IPS DF 4.7 (cell line): ENCODE measurements at regions not wholly inside any gene's neighbourhood (a gene's known extent, or its start where the extent isn't known, plus 50 kb on each side); places are given as distances from the start of the nearest gene placed in this dataset.
A peak's percentile ranks its signal among the peaks of the same experiment; 100 is the strongest.

Source experiments
- DNase-seq: peaks from one replicate; pipeline ENCODE4 v3.0.0-alpha.2; 2013; ENCODE audit warnings: low spot score; ENCODE audit errors: extremely low read depth

DNA sequence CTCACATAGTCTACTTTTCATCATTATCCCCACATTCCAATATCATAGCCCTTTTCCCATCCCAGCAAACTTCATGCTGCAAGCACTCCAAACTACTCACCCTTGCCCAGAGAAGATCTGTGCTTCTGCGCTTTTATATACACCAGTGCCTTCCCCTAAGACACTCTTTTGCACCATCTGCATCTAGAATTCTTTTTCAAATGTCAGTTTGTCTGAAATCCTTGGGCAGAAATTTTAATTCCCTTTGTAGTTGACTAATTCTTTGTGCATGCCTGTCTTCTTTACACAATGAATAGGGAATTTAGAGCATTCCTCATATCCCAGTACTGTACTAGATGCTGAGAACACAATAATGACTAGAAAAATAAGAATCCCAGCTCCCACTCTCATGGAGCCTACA lies 298.9 kb downstream of the KCNN2 start:
- DNase-seq = no peak

DNA sequence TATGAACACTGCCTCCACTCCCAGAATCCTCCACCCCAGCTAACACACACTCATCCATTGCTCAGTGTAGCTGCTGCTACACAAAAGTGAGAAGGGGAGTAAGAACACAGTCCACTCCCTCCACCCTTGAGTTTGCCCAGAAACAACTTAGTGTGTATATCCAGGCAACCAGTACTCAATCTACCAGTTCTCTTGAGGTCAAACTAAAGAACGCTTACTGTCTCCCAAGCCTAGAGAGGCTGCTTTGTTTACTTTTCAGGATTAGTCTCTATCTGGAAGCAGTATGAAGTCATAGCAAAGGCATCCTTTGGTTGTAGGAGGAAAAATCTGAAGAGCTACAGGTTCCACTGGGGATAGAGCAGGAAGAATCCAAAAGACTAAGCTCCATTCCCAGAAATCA lies 296.3 kb downstream of the KCNN2 start:
- DNase-seq = no peak

DNA sequence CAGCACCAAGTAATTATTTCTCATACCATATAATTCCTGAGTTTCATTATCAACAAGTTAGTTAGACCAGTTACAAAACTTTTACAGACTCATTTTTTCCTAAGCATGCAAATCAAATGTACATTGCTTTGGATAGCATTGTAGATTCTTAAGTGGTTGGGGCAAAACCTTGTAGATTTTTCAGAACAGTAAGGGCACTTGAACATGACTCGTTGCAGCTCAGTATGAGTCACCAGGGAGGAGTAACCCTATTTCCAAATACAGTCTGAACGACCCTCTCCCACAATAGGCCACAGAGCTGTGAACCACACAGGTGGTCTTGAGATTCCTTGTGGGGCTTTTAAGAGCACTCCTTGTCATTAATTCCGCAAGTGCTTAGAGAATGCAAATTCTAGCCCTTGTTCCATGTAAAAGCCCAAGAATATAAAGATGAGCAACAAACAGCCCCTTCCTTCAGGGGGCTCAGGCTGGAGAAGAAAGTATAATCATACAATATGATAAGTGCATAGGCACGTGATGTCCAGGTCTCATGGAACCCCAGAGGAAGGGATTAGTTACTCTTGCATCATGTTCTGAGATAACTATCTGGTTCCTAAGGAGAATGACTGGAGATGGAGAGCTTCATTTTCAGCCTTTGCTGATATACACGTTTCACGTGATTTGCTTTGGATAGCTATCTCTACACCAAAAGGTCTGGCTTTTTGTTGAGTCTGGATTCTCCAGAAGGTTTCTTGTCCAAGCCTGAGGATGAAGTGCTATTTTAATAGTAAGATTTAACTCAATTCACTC lies 295.7 kb downstream of the KCNN2 start:
- DNase-seq = no peak

DNA sequence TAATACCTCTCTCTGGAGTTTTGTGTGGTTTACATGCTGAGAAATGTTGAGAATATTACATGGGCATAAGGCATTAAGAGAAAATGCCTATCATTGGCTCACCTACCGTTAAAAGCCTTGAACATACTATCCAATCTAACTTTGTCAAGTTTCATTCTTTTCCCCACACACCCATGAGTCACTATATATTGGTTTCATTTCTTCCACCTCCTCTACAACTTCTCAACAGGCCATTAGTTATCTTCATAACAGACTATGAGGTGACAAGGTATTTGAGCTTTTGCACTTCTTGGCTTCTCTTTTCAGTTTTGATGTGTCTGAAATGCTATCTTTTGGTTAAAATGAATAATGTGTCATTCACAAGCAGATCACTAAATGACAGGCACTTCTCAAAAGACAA lies 288.0 kb downstream of the KCNN2 start:
- no peak for DNase-seq

DNA sequence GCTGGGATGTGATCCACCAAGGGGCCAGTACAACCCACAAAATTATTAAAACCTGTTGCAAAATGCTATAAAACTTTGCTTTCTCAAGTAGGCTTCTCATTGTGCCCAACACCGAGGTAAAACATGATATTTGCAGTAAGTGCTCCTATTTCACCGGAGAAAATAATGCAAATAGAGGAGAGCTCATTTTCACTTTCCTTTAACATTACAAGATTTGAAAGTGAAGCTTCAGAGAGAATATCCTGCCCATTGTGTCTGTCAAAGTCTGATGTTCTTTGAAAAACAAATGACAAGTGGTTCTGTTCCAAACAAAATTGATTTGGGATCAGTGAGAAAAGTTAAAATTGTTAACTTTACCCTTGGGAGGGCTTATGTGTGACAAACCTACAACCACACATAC lies 287.1 kb downstream of the KCNN2 start:
- no peak for DNase-seq

DNA sequence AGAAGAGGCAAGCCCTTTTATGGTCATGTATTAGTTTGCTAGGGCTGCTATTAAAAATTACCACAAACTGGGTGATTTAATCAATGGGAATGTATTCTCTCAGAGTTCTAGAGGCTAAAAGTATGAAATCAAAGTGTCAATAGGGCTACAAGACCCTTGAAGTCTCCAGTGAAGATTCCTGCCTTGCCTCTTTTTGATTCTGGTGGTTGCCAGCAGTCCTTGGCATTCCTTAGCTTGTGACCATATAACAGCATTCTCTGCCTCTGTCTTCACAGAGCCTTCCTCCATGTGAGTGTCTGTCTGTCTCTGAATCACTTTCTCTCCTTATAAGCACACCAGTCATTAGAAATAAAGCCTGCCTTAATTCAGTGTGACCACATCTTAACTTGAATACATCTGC lies 282.7 kb downstream of the KCNN2 start:
- no peak for DNase-seq

DNA sequence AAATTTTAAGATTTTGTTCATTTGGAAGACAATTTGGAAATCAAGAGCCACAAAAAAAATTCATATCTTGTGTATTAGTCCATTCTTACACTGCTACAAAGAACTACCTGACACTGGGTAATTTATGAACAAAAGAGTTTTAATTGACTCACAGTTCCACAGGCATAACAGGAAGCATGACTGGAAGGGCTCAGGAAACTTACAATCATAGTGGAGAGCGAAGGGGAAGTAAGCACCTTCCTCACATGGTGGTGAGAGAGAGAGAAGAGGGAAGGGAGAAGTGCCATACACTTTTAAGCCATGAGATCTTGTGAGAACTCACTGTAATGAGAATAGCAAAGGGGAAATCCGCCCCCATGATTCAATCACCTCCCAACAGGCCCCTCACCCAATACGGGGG lies 274.4 kb downstream of the KCNN2 start:
- no peak for DNase-seq

DNA sequence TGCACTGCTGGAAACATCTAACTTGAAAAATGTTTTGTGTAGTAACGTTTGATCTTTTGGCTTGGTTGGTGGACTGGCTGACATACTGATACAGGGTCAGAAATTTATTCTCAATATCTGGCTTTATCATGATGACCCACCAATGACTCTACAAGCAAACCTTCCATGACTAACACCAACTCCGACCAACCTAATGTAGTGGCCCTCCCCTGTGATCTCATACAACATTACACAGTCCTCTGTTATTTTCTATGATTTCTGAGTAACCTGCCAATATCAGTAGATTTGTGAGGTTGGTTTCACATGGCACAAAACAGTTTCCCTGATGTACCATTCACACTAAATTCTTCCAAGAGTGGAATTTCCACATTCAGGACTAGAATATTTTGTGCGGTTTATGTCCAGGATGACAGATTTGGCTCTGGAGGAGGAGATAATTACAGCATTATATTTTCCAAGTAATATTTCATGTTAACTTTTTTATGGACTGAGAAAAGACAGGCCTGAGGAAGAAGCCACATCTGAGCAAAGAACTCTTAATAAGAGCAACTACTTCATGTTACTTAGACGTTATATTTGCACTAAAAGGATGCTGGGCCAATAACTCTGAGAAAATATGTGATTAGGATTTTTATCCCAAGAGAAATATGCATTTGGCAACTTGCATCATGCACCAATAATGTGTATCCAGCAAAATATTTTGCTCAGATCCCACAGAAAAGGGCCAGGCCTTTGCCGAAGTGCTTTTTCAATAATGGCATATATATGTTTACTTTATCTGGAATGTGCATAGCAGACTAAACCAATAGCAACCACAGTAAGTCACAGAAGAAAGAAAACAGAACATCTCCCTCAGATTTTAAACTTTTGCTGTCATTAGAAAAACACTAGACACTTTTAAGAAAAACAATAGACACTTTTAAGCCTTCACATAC lies 273.4 kb downstream of the KCNN2 start:
- DNase-seq = no peak

DNA sequence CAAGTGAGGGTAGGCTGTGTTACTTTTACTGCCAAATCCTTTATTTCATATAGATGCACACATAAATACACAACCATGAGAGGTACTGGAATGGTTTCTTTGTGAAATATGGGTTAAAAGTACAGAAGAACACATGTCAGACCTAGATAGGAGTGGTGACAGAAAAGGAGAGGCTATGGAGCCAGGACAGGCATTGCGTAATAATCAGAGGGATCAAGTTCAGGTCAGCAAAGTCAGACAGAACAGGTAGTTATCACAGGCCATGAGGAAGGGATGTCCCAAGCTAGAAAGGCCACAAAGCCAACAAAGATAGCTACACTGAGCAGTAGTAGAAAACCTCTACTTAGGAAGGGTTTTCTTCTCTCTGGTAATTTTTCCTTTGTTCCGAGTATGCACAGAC lies 272.6 kb downstream of the KCNN2 start:
- DNase-seq = no peak

DNA sequence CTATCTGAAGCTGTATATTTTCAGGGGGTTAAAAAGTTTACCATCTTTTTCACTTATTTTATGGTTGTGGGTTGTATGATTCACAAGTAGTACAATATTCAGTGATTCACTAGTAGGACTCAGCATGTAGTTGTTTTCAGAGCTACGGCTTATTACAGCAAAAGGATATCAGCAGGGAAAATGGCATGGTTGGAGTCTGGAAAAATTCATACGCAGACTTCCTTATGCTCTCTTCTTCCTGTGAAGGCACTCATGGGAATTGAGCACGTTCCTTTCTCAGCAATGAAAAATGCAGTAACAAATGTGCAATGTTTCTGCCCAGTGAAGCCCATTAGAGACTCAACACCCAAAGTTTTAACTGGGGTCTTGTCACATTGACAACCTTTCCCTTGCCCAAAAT lies 250.5 kb downstream of the KCNN2 start:
- no peak for DNase-seq

DNA sequence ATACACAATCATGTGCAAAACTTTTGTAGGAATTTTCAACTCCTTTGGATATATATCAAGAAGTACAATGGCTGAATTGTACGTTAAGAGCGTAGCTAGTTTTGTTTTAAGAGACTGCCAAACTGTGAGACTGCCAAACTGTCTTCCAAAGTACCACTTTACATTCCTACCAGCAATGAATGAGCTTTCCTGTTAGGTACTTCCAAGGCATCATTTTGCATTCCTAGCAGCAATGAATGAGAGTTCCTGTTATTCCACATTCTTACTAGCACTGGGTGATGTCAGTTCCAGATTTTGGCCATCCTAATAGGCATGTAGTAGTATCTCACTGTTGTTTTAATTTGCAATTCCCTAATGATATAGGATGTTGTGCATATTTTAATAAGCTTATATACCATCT lies 219.3 kb downstream of the KCNN2 start:
- peak; percentile 33 for DNase-seq

DNA sequence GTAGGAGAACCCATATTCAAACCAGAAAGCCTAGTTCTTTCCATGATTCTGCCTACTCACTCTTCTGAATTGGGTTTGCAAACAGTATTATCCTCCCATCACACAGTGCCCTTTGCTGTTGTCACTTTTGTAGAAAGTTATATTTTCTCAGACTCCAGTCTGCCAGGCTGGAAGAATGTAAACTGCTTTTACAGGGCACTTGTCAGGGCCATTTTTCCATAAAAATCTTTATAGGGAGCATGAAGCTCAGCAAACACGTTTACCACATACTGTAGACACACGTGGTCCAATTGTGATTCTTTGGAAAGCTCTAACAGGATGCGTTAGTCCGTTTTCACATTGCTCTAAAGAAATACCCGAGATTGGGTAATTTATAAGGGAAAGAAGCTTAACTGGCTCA lies 204.0 kb downstream of the KCNN2 start:
- DNase-seq = no peak

DNA sequence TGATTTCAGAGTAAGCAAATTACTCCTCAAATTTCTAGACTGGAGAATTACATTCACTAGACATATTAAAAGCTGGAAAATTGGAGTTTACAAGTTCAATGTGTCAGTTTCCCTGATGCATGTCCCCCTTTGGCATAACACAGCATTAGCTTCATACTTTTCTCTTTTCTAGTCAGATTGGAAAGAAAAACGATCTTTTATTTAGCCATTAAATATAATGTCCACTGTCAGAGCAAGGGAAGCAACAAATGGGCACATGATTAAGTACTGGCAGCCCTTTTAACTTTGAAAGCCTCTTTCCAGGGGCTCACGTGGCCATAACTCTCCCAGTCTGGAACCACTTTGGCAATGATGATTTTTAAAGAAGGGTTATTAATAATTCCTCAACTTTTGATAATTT lies 203.3 kb downstream of the KCNN2 start:
- DNase-seq = no peak

DNA sequence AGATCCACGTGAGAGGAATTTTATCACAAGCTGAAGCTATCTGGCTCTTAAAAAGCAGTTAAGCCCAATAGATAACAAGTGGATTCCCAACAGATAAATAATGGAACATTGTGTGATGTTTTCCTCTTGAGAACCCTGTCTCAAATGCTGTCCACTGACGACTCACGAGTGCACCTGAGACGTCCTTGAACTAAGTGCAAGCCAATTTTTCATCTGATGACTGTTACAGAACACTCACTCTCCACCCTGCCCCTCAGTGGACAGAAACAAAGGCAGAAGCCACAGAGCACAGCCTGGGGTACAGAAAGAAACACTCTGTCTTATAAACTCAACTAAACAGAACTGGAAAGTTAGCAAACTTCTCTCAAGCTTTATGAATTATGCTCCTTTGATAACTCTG lies 199.5 kb downstream of the KCNN2 start:
- no peak for DNase-seq
